ENCODE measurements at regions not wholly inside any gene's neighbourhood (a gene's known extent, or its start where the extent isn't known, plus 50 kb on each side); places are given as distances from the start of the nearest gene placed in this dataset.

DNA sequence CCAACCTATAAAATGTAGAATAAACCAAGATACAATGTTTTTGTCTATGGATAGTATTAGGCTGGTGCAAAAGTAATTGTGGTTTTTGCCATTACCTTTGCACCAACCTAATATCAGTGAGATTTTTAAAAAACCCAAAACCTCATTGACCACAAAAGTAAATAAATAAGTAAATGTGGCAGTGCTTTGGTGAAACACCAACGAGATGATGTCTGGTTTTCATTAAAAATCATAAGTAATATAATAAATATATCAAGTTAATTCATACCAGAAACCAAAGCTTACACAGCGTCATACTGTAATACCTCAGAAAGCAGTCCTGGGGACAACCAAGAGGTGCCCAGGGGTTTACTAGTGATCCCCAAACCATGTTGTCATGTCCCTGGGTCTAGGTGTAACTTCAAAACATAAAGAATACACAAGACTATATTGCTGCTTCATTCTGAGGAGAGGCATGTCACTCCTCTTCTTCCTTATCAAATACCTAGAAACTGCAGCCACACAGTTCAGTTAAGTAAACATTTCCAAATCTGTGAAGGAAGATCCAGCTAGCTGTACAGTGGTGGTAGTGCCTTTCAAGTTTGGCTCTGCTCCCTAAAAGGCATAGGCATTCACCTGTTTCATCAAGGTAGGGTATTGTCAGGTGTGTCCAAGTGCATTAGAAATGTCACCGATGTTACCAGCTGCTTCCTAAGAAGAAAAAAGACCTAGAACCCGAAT lies 51.6 kb upstream of the ZC3H11B start:
- Histone ChIP-seq H3K79me1 (ENCODE audit: low read depth in 1 of 2, low read length in 2 of 2) (no peaks in the 10 kb centered on the region), H3K4me2 (ENCODE audit: low read depth, low read length) (no peak overlapping the region), H2AK5ac (ENCODE audit: low read depth, low read length) (no peak overlapping the region), H3K9me1 (ENCODE audit: insufficient read depth, low read length) (no peaks in the 10 kb centered on the region), H2BK120ac (ENCODE audit: low read depth, low read length) (no peak overlapping the region), H3K4me3 (ENCODE audit: insufficient read depth, low read depth, low read length) (no peak overlapping the region), H3K4ac (ENCODE audit: low read depth, low read length) (no peak overlapping the region), H3K14ac (replicated peaks; ENCODE audit: low read depth, low read length) (no peak overlapping the region), H2BK15ac (ENCODE audit: low read depth, low read length) (no peak overlapping the region), H3K23ac (ENCODE audit: low read depth, low read length) (no peak overlapping the region), H3K27ac (ENCODE audit: insufficient read depth, low read length) (no peak overlapping the region), H3K9me3 (ENCODE audit: control insufficient read depth, insufficient read depth, low read length) (no peaks in the 10 kb centered on the region), H4K20me1 (ENCODE audit: insufficient read depth, low read length) (no peaks in the 10 kb centered on the region), H2BK20ac (ENCODE audit: low read depth, low read length) (no peak overlapping the region), H3K36me3 (ENCODE audit: control insufficient read depth, insufficient read depth, low read length) (no peaks in the 10 kb centered on the region), H4K5ac (ENCODE audit: low read depth, low read length) (no peak overlapping the region), H3K27me3 (ENCODE audit: control insufficient read depth, insufficient read depth, low read length) (no peaks in the 10 kb centered on the region), H3K9ac (ENCODE audit: low read depth, low read length) (no peak overlapping the region), H4K8ac (ENCODE audit: low read depth in 2 of 2, low read length in 2 of 2) (no peak overlapping the region), H4K91ac (ENCODE audit: insufficient read depth, low read depth, low read length) (no peak overlapping the region), H3K4me1 (ENCODE audit: control insufficient read depth, insufficient read depth, low read length) (peaks cover 4% of the 10 kb centered on the region; the same call in 1 of the 2 replicates), H2AK9ac (replicated peaks; ENCODE audit: low read depth, low read length, poor library complexity) (no peak overlapping the region), H2AFZ (replicated peaks; ENCODE audit: low read length, poor library complexity) (no peak overlapping the region), H3K18ac (ENCODE audit: low read depth, low read length) (no peak overlapping the region), H3K56ac (ENCODE audit: extremely low read depth, insufficient read depth, low read length) (no peak overlapping the region), H2BK5ac (ENCODE audit: low read depth, low read length, poor library complexity, severe bottlenecking) (no peak overlapping the region)
- intact Hi-C loops (cut with micrococcal nuclease) (loop anchor here (5.0 kb wide), 2 partner anchors 457 to 597 kb away; no protein-coding TSS in a partner anchor), dilution Hi-C loops (cut with HindIII; ENCODE audit: low sequenced_read_pairs, unreplicated experiment) (no loop called here), in situ Hi-C loops (cut with MboI; ENCODE audit: low sequenced_read_pairs) (loop anchor here (10.0 kb wide), 1 partner anchor 1340 kb away; no protein-coding TSS in a partner anchor)
- TF ChIP-seq CTCF (conservative IDR thresholded peaks at IDR 0.05; ENCODE audit: low read depth, low read length) (no peak), ELK1 (IDR thresholded peaks at IDR 0.05; ENCODE audit: borderline replicate concordance, low read depth, low read length) (no peak), MXI1 (IDR thresholded peaks at IDR 0.05; ENCODE audit: borderline replicate concordance, low read depth, low read length) (no peak), CEBPB (IDR thresholded peaks at IDR 0.05; ENCODE audit: low read depth, low read length) (no peak), POLR2A (IDR thresholded peaks at IDR 0.05; ENCODE audit: low read depth, low read length) (no peak), BHLHE40 (IDR thresholded peaks at IDR 0.05; ENCODE audit: low read depth, low read length) (no peak), RCOR1 (IDR thresholded peaks at IDR 0.05; ENCODE audit: insufficient replicate concordance, low read length) (no peak), MAFK (IDR thresholded peaks at IDR 0.05; ENCODE audit: low read depth, low read length) (no peak), RAD21 (IDR thresholded peaks at IDR 0.05; ENCODE audit: low read length) (no peak), MAZ (IDR thresholded peaks at IDR 0.05; ENCODE audit: borderline replicate concordance, low read depth, low read length) (no peak), NFE2L2 (IDR thresholded peaks at IDR 0.05; ENCODE audit: low read depth, low read length) (no peak), CHD1 (IDR thresholded peaks at IDR 0.05; ENCODE audit: low read depth, low read length) (no peak), FOS (IDR thresholded peaks at IDR 0.05; ENCODE audit: low read depth, low read length) (no peak), RFX5 (IDR thresholded peaks at IDR 0.05; ENCODE audit: low read depth, low read length) (no peak), SMC3 (IDR thresholded peaks at IDR 0.05; ENCODE audit: low read depth, low read length) (no peak)
- TF ChIP-seq, protein P1, sequence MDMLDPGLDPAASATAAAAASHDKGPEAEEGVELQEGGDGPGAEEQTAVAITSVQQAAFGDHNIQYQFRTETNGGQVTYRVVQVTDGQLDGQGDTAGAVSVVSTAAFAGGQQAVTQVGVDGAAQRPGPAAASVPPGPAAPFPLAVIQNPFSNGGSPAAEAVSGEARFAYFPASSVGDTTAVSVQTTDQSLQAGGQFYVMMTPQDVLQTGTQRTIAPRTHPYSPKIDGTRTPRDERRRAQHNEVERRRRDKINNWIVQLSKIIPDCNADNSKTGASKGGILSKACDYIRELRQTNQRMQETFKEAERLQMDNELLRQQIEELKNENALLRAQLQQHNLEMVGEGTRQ (IDR thresholded peaks at IDR 0.05; ENCODE audit: low read depth, low read length), result no peak
- ChIA-PET CTCF (no interaction called here), POLR2A (ENCODE audit: unreplicated experiment) (no interaction called here)
- DNase-seq, result no peak
- no CpG with 5 or more reads among the region's 4 CpGs for WGBS, 2 experiments (ENCODE audit: extremely low coverage in 2 of 2, insufficient read length in 1 of 2)
- BruUV-seq (replicated peaks), result no TSS peak
- no peak for ATAC-seq (ENCODE audit: low read depth)
